Hematopoietic multipotent progenitor cell treated with erythropoietin and hydrocortisone succinate and interleukin-3 and kit ligand, for 6 days (in vitro differentiated cells): ENCODE measurements at regions not wholly inside any gene's neighbourhood (a gene's known extent, or its start where the extent isn't known, plus 50 kb on each side); places are given as distances from the start of the nearest gene placed in this dataset.

Experiments used
- DNase-seq: peaks from one replicate; pipeline ENCODE4 v3.0.0-alpha.2; 2015

DNA sequence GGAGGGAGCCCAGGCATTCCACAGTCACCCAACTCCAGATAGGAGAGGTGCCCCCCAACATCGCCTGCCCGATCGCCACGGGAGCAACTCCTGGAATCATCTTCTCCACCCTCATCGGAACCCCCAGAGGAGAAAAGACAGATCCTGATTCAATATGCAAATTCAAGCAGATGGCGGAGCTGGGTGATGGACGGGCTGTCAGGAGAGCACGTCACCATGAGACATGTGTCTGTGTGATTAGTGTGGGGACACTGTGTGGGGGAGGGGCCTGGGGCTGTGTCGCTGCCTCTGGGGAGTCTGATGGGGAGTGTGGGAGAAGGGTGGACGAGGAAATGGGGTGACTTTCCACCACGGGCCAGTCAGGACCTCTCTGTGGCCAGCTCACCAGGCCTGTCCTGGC lies 90.2 kb upstream of the CSF3R start:
- DNase-seq: no peak

DNA sequence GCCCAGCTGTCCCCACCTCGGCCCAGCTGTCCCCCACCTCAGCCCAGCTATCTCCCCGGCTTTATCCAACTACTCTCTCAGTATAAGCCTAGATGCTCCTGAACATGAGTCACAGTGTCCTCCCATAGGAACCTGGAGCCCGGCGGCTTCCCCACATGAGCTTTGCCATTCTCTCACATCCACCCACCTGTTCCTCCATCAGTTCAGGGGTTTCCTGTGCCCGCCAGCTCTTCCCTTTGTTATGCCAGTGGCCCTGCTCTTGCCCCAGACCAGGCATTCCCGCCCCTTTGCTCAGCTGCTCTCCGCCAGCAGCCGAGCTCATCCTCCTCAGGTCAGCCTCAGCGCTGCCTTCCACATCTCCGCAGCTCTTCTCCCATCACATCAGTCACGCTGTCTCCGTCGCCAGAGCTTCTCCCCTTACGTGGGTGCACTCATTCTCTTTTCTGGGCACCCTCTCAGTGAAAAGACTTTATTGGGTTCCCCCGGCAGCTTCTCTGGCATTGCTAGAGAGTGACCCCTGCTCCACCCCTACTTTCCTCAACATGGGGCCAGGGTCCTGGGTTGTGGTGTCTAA lies 89.5 kb upstream of the CSF3R start:
- no peak for DNase-seq

DNA sequence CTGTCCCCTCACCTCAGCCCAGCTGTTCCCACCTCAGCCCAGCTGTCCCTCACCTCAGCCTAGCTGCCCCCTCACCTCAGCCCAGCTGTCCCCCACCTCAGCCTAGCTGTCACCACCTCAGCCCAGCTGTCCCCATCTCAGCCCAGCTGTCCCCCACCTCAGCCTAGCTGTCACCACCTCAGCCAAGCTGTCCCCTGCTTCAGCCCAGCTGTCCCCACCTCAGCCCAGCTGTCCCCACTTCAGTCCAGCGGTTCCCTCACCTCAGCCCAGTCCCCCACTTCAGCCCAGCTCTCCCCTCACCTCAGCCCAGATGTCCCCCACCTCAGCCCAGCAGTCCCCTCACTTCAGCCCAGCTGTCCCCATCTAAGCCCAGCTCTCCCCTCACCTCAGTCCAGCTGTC lies 88.4 kb upstream of the CSF3R start:
- DNase-seq: no peak

DNA sequence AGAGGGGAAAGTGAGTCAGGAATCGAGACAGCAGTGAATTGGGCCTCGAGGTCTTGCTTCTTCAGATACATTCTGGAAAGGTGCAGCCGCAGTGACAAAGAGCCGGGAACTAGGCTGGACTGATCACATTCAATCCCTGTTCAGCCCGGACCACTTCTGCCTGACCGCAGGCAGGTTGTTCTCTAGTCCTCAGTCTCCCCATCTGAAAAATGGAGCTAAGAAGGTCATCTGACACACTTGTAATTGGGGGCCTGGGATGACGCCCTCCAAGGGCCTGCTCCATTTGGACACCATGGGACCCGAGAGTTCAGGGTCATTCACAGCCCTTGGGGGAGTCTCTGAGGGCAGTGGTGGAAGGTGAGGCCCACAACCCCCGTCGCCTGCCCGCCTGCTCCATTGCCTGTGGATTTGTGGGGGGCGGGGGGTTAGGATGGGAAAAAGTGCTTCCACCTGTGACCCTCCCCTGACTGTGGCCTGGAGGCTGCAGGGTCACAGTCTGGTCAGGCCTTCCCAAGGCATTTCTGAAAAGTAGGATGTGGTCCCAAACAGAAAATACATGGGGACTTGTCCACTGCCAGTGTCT lies 87.9 kb upstream of the CSF3R start:
- DNase-seq: no peak

DNA sequence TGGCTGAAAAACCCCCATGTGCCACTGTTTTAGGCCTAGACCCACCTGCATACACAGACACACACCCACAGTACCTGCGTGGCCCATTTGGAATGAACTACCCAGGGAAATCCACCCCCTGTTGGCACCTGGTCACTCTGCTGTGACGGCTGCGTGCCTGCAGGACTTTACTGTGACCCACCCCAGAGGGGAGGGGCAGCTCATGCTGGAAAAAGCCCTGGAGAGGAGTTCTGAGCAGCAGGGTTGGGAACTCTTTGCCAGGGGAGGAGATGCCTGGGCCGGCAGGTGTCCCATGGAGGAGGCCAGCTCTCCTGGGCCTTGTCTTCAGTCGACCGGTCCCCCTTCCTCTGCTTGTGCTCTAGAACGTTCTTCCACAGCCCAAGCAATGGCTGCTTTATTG lies 87.3 kb upstream of the CSF3R start:
- no peak for DNase-seq

DNA sequence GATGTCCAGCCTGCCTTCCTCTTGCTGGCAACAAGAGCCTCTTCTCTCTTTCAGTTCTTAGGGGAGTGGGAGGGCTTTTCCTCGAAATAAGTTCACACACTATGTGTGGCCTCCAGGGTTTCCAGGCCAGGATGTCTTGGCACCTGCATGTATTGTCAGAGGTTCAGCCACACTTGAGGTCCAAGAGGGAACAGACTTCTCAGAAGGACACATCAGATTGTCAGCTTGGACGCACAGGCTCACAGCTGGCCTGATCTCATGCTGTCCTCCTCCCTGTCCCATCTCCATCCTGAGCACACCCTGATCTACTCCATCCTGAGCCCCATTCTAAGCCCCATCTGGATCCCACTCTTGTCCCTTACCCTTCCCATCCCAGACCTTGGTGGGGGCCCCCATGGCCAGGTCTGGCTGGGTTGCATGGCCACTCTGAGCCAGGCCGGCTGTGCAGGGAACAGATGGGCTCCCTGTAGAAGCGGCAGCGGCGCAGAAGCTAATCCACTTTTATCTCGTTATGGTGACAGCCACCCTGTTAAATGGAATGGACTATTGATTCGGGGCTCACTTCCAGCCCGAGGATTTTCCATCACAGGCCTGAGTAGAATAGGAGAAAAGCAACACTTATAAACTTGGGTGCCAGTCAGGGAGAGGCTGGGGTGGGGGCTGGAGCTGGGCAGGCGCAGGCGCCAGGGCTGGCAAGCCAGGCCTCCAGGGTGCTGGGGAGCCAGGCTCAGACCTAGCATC lies 85.1 kb upstream of the CSF3R start:
- DNase-seq: no peak

DNA sequence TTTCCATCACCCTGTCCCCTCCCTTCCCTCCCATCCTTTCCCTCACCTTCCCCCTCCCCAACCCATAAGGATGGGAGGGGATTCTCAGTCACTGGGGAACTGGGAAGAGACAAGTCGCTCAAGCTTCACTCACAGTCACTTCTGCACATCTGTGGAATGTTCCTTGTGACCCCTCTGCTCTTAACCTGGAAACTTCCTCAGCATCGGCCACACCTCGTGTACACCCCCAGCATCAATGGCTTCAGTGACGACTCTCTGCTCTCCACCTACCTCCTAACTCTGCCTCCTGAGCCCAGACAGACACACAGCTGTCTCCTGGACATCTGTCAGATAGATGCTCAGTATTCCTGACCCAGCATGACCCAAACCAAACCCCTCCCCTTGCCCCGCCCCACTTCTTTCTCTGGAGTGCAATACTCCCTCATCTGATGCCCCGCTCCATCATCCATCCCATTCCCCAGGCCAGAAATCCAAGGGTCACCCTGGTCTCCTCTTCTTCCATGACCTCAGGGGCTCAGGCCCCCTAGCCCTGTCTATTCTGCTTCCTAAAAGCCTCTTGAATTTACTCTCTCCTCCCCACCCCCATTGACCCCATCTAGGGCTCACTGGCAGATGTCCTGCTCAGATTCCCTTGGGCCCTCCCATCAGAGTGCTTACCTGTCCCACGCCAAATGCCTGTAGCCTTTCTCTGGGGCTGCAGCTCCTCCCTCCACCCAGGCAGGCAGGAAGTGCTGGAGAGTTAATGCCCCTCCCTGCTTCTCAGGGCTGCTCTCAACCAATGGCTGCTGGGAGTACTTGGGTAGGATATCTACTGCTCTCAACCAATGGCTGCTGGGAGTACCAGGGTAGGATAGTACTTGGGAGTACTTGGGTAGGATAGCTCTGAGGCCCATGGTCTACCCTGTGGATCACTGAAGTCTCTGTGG lies 83.1 kb upstream of the CSF3R start:
- DNase-seq: no peak

DNA sequence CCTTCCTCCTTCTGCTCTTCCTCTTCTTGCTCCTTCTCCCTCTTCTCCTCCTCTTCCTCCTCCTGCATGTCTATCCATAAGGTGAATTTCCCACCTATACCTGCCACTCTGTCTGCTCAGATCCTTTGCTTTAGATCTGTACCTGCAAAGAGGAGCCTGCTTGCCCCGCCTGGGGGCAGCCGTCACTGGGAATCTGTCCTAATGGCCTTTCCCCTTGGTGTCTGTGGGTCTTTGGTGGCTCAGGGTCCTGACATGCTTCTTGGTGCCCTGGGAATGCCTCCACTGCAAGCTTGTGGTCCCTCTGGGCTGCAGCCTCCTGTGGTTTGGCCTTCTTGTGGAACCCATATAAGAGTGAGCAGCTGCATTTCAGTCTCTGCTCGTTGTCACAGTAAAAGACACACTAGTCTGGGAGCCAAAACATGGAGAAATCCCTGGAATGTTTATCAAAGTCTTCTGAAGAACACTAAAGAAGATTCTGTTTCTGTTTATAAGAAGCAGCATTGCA lies 79.5 kb upstream of the CSF3R start:
- no peak for DNase-seq

DNA sequence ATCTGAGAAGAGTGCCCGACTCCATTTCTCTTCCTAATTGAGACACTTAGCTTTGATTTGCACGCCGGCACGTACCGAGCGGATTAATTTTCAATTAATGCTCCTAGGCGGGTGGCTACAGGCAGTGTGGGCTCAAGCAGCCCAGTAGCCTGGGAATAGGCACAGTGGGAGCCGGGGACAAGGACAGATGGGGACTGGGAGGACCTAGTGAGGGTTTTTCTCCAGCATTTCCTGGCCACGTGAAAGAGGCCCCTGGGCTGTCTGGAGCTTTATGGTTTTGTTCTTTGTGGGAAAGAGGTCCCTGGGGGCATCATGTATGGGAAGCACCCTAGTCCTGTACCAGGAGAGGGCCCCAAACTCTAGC lies 78.6 kb upstream of the CSF3R start:
- no peak for DNase-seq

DNA sequence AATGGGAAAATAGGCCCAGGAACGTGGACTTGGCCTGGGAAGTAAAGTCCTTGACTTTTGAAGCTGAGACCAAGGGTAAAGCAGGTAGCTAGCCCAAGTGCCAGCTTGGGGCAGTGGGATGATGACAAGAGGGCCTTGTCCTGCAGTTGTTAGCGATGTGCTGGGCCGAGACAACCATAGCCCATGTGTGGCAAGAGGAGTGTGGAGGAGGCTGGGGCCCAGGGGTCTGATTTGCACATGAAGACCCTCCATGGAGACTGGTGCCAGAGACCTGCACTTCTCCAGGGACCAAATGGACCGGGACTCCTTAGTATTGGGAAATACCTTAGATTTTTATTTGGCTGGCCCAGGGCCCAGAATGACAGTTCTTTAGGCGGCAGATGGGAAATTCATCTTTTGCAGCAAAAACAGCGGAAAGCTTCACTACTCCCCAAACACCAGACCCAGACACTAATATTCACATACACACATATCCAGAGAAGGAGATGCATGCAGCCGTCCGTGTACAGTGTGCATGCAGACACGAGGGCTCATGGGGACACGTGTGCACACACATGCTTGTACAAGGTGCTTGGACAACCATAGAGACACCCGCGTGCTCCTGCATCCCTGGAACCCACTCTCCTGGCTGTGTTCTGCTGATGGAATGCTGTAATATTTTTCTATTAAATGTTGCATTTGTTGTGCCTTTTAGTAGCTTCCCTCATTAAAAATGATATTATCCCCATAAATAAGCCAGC lies 78.1 kb upstream of the CSF3R start:
- no peak for DNase-seq

DNA sequence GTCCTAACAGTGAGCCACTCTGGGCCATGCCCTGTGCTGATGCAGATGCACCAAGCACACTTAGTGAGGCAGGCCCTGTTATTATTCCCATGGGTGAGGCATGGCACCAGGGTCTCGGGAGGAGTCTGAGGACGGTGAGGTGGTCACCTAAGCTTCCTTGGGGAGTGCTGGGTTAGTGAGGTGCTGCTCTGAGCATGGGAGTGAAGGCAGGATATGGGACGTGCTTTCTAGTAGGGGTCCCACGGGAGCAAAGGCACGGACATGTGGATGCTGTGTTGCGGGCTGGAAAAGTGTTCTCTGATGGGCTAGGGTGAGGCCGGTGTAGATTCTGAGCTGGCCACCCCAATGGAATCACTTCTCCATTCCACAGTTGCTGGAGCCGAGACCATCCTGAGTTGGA lies 77.5 kb upstream of the CSF3R start:
- no peak for DNase-seq

DNA sequence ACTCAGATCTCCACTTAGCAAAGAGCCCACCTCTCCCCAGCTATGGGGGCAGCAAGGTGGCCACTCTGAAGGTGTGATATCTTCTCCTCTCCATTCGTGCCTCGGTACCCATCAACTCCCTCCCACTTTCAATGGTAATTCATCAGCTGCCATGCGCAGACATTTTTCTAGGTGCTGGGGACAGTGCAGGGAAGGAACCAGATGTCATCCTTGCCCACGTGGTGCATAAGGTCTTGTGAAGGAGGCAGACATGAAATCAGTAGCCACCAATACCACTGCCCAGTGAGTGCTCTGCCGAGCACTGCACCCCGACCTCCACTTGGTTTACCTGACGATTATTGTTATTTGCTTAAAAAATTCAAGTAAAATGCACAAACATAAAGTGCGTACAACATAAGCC lies 76.3 kb upstream of the CSF3R start:
- no peak for DNase-seq

DNA sequence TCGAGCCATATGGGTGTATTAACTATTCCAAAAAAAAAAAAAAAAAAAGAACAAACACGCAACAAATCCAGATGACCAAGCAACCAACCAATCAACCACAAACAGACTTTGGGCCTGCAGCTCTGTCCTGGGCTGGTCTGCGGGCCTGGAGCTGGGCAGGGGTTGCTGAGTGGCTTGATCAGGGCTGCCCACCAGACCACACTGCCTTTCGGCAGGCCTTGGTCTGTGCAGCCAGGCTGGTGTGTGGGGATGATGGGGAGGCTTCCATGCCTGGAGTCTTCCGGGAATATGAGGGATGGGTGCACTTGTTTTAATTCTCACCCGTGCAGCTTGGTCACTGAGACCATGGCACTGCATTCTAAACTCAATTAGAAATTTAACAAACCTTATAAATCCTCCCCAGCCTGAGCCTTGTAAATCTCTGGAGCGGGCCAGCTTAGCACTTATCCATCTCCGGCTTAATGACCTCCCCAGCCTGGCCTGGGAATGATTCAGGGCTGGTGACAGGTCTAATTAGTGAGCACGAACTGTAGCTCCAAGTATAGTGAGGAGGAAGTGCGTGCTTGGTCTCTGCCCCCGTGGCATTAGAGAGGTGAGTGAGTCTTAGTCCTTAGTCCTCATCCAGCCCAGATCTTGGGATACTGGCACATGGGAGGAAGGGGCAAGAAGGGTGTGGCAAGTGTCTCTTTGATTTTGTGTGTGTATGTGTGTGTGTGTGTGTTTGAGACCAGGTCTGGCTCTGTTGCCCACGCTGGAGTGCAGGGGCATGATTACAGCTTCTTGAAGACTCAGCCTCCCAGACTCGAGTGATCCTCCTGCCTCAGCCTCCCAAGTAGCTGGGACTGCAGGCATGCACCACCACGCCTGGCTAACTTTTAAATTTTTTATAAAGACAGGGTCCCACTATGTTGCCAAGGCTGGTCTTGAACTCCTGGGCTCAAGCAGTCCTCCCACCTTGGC lies 74.6 kb upstream of the CSF3R start:
- DNase-seq: no peak

DNA sequence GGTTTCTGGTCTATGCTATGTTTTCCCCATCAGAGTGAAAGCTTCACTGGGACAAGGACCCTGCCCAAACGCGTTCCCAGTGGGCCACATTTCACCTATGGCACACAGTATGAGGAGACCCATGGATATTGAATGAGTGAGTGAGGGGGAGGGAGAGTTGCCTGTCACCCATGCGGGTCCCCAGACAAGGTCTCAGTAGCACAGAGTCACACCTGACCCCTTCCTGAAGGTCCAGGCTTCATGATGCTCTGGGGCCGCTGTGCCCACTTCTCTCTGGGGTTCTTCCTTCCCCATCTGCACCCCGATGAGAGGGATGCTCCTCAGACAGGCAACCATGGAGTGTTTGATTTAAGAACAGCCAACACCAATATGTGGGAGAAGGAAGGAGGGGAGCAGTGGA lies 72.3 kb upstream of the CSF3R start:
- no peak for DNase-seq

DNA sequence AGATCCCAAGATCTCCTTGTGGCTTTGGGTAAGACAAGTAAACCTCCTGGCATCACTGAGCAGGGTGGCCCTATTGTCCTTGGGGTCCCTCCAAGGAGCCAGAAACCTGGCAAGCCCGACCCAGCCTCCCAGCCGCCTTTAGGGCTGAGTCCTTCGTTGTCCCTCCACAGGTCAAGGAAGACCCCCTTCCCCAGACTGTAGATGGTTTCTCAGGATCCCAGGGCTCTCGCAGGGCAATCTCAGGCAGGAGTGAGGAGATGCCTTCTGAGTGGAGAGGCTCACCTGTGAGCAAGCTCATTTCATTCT lies 71.6 kb upstream of the CSF3R start:
- DNase-seq: no peak

DNA sequence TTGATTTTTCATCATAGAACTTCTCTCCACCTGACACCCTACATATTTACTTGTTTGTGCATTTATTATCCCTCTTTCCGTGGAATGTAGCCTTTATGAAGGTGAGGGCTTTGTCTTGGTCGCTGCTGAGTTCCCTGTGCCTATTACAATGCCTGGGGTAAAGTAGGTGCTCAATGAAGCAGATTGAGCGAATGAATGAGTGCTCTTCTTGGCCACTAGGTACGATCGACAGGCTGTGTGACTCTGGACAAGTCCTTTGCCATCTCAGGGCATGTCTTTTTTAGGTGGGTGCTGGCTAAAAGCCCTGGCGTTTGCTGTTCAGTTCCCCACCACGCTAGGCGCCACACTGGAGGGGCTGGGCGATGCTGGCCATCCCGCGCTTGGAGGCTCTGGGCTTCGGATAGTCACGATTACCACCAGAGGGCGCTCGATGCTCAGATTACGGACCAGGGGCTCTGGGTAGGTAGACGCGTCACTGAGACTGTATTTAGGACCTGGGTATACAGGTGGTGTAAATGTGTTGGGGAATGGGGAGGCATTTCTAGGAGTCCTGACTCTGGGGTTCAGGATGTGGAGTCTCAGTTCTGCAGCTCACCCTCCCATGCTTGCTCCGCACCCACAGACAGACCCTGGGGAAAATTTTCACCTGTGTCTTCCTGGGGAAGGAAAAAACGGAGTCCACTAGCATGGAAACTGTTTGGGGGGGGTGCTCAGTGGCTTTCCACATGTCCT lies 71.0 kb upstream of the CSF3R start:
- peak; percentile 89 for DNase-seq

DNA sequence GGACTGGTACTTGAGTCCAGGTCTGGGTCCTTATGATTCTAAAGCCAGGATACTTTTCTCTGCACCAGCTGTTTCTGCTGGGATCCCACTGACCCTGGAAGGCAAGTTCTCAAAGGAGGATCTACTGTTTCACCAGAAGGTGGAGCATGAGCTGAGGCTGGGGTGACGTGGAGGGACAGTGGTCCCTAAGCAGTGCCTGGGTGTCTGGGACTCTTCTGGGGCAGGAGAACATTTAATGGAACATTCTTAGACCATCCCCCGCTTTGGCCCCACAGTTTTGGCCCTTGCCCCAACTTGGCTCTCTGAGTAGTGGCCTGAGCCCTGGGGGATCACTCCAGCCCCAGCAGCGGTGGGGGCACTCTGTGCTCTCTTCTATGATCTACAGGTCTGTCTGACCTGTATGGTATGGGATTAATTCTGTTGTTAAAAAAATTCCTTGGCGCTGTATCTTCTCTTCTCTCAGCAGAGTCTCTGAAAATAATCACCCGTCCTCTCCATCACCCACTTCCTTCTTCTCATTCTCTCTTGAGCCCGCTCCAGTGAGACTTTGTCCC lies 60.3 kb upstream of the CSF3R start:
- peak; percentile 32 for DNase-seq

DNA sequence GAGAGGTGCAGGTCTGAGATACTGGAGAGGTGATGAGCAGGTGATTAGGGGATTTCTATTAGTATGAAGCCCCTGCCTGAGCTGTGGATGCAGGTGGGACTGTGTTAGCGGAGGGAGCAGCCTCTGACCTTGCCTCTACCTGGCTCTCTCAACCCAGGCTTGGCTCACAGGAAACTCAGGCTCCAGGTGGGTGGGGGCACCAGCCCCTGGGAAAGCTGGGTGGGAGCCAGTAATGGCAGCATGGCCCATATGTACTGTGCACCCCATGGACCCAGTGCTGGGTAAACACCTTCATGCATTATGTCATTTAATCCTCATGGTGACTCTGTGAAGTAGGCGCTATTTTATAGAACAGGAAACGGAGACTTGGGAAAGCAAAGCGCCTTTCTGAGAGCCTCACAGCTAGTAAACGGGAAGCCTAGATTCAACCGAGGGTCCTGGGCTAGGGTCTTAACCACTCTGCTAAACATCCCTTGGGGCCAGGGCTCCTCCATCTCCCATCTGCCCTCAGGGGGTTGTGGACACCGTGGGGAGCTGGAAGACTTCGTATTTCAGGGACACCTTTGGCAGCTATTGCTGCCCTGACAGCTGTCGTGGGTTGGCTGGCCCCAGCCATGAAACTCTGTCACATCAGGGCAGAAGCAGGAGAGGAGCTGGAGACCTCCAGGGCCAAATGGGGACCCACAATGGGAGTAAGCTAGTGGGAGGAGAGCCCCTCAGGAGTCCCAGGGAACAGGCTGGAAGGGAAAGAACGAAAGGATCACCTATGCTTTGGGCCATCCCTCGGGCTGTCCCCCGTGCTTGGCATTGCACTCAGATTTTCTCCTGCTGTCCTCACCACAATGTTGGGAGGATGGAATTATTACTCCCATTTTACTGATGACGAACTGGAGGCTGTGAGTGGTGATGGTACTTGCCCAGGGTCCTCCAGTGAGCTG lies 59.6 kb upstream of the CSF3R start:
- DNase-seq: no peak

DNA sequence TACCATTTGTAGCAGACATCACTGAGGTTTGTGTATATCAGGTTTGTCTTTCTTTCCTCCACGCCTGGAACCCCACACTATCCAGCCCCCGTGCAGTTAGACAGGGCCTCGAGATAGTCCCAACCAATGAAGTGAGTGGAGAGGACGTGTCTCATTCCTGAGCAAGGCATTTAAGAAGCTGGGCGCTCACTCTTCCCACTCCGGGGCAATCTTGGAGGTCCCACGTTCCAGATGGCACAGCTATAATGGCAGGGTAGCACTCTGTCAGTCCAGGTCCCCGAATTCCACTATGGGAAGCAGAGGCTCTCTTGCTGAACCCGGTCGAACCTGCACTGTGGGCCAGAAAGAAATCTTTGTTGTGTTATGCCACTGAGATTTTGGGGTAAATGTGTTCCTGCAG lies 57.3 kb upstream of the CSF3R start:
- no peak for DNase-seq

DNA sequence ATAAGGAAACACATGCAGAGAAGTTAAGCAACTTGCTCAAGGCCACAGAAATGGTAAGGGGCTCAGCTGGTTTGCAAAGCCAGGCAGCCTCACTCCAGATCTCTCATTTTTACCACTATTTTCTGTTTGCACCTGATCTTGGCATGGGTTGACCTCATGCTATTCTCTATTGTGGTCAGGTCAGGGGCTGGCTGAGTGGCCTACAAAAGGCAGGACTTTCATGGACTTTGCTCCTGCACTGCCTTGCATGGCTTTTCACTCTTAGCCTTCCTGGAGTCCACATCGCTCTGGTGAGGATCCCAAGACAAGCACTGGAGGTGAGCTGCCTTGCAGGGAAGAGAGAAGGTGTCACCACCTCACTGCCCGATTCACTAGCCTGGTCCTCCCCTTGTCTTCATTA lies 56.8 kb upstream of the CSF3R start:
- DNase-seq: no peak
